PFSK-1 (cell line): ENCODE measurements at regions not wholly inside any gene's neighbourhood (a gene's known extent, or its start where the extent isn't known, plus 50 kb on each side); places are given as distances from the start of the nearest gene placed in this dataset.

ENCODE experiments used
- FOXP2 ChIP-seq: optimal IDR thresholded peaks from 2 replicates; pipeline ENCODE3; 2011; ENCODE audit warnings: borderline replicate concordance, control low read depth, inconsistent platforms; ENCODE audit not compliant: insufficient read depth; ENCODE audit errors: extremely low read length, extremely low read depth
- POLR2AphosphoS5 ChIP-seq: IDR thresholded peaks from 2 replicates; pipeline ENCODE4 v1.6.1; 2012; ENCODE audit warnings: low read depth, mild to moderate bottlenecking, control low read depth, low read length, moderate library complexity
- REST ChIP-seq, 2 experiments: IDR thresholded peaks; 2 replicates each; pipeline versions ENCODE4 v1.6.1 to v1.8.0; 2011 to 2012; ENCODE audit warnings: low read depth in 2 of 2, low read length in 2 of 2, control low read depth in 1 of 2, inconsistent platforms in 1 of 2, mild to moderate bottlenecking in 1 of 2, moderate library complexity in 1 of 2; ENCODE audit not compliant: insufficient read depth in 1 of 2
- SIN3A ChIP-seq: IDR thresholded peaks from 2 replicates; pipeline ENCODE4 v1.6.1; 2012; ENCODE audit warnings: mild to moderate bottlenecking, low read length, moderate library complexity, borderline replicate concordance; ENCODE audit not compliant: insufficient read depth
- TAF1 ChIP-seq: IDR thresholded peaks from 2 replicates; pipeline ENCODE4 v1.6.1; 2012; ENCODE audit warnings: low read length, control low read depth, borderline replicate concordance; ENCODE audit not compliant: insufficient read depth

- no peak for TF ChIP-seq TAF1
- no peak for TF ChIP-seq REST (IDR thresholded peaks at IDR 0.05; ENCODE audit: insufficient read depth in 1 of 2, low read depth in 2 of 2, low read length in 2 of 2)
- no peak for TF ChIP-seq POLR2AphosphoS5
- TF ChIP-seq FOXP2: no peak
- TF ChIP-seq SIN3A: no peak
Observed at GRCh38 chr11:26142891-26143290, 189.0 kb upstream of the ANO3 start.

- TF ChIP-seq REST (IDR thresholded peaks at IDR 0.05; ENCODE audit: insufficient read depth in 1 of 2, low read depth in 2 of 2, low read length in 2 of 2) (no peak), SIN3A (no peak), FOXP2 (no peak), POLR2AphosphoS5 (no peak)
Observed at GRCh38 chr11:26143566-26144290, 188.2 kb upstream of the ANO3 start.

- TF ChIP-seq SIN3A: no peak
- no peak for TF ChIP-seq TAF1
- no peak for TF ChIP-seq FOXP2
- no peak for TF ChIP-seq REST (IDR thresholded peaks at IDR 0.05; ENCODE audit: insufficient read depth in 1 of 2, low read depth in 2 of 2, low read length in 2 of 2)
- TF ChIP-seq POLR2AphosphoS5: no peak
Observed at GRCh38 chr11:26144291-26144690, 187.6 kb upstream of the ANO3 start.

- TF ChIP-seq TAF1: no peak
- no peak for TF ChIP-seq REST (IDR thresholded peaks at IDR 0.05; ENCODE audit: insufficient read depth in 1 of 2, low read depth in 2 of 2, low read length in 2 of 2)
- TF ChIP-seq SIN3A: no peak
- TF ChIP-seq FOXP2: no peak
- no peak for TF ChIP-seq POLR2AphosphoS5
Observed at GRCh38 chr11:26144911-26145310, 187.0 kb upstream of the ANO3 start.

GRCh38 chr11:26149585-26149984 lies 182.3 kb upstream of the ANO3 start:
- TF ChIP-seq TAF1 (no peak), POLR2AphosphoS5 (no peak), SIN3A (no peak), REST (IDR thresholded peaks at IDR 0.05; ENCODE audit: insufficient read depth in 1 of 2, low read depth in 2 of 2, low read length in 2 of 2) (no peak), FOXP2 (no peak)
